IPS DF 19.7 (cell line): ENCODE measurements at regions not wholly inside any gene's neighbourhood (a gene's known extent, or its start where the extent isn't known, plus 50 kb on each side); places are given as distances from the start of the nearest gene placed in this dataset.

Source experiments
- DNase-seq: peaks from one replicate; pipeline ENCODE4 v3.0.0-alpha.2; 2013; ENCODE audit warnings: low read depth, low spot score

GRCh38 chr3:94694894-94695293 lies 632.0 kb downstream of the NSUN3 start:
- DNase-seq, result no peak

GRCh38 chr3:94704467-94704866 lies 641.6 kb downstream of the NSUN3 start:
- DNase-seq, result no peak

GRCh38 chr3:94709249-94709902 lies 646.5 kb downstream of the NSUN3 start:
- no peak for DNase-seq

- no peak for DNase-seq
These were observed 651.3 kb downstream of the NSUN3 start for GRCh38 chr3:94714194-94714593.

GRCh38 chr3:94716326-94717018 lies 653.6 kb downstream of the NSUN3 start:
- DNase-seq, result no peak

GRCh38 chr3:94734206-94734605 lies 671.3 kb downstream of the NSUN3 start:
- DNase-seq, result no peak

- no peak for DNase-seq
These were observed 672.5 kb downstream of the NSUN3 start for GRCh38 chr3:94735354-94735753.

GRCh38 chr3:94737116-94737515 lies 674.3 kb downstream of the NSUN3 start:
- no peak for DNase-seq

GRCh38 chr3:94739420-94739819 lies 676.6 kb downstream of the NSUN3 start:
- DNase-seq, result no peak

GRCh38 chr3:94758751-94759150 lies 695.9 kb downstream of the NSUN3 start:
- DNase-seq, result no peak

GRCh38 chr3:94772402-94772801 lies 709.5 kb downstream of the NSUN3 start:
- no peak for DNase-seq

- DNase-seq, result no peak
These were observed 712.9 kb downstream of the NSUN3 start for GRCh38 chr3:94775746-94776145.

- DNase-seq, result no peak
These were observed 713.6 kb downstream of the NSUN3 start for GRCh38 chr3:94776401-94776915.

GRCh38 chr3:94778289-94778688 lies 715.4 kb downstream of the NSUN3 start:
- DNase-seq, result no peak

- DNase-seq, result no peak
These were observed 716.1 kb downstream of the NSUN3 start for GRCh38 chr3:94778814-94779494.

- no peak for DNase-seq
These were observed 716.8 kb downstream of the NSUN3 start for GRCh38 chr3:94779699-94780098.

- DNase-seq, result no peak
These were observed 721.4 kb downstream of the NSUN3 start for GRCh38 chr3:94784274-94784673.

- DNase-seq, result no peak
These were observed 724.2 kb downstream of the NSUN3 start for GRCh38 chr3:94787066-94787465.

- no peak for DNase-seq
These were observed 724.9 kb downstream of the NSUN3 start for GRCh38 chr3:94787734-94788270.

- DNase-seq, result no peak
These were observed 731.7 kb downstream of the NSUN3 start for GRCh38 chr3:94794563-94794962.

GRCh38 chr3:94799420-94800060 lies 736.7 kb downstream of the NSUN3 start:
- no peak for DNase-seq

GRCh38 chr3:94811836-94812235 lies 749.0 kb downstream of the NSUN3 start:
- peak; percentile 7 for DNase-seq
